HCT116 (cell line): ENCODE measurements at regions not wholly inside any gene's neighbourhood (a gene's known extent, or its start where the extent isn't known, plus 50 kb on each side); places are given as distances from the start of the nearest gene placed in this dataset.

Source experiments
- ATAC-seq: fragments of 200-7000 bp; cut with Tn5 transposase; 2 replicates; pipeline ENCODE4 v1.9.1; 2020; ENCODE audit warnings: mild to moderate bottlenecking, moderate library complexity
- BruUV-seq: library from RNA; stranded (reverse); fragments of 400-500 nt; replicated peaks from 2 replicates; lab custom pipeline; 2021; lab: Mats Ljungman, UMichigan
- CTCF ChIA-PET: fragments of 300-600 bp; sonication (Branson Sonifier 250); formaldehyde crosslinking; loops from one replicate; lab custom pipeline; 2021; ENCODE audit warnings: antibody characterized with exemption; lab: Charles Lee
- POLR2A ChIA-PET: fragments of 300-600, 350-600 bp; sonication (Branson Sonifier 250); formaldehyde crosslinking; loops from one replicate; lab custom pipeline; 2021; ENCODE audit warnings: antibody characterized with exemption; lab: Charles Lee
- RAD21 ChIA-PET, 2 experiments: fragments of 300-600 bp; sonication (Branson Sonifier 250); formaldehyde crosslinking; loops; one replicate each; lab custom pipeline; 2023; ENCODE audit warnings: low total read pairs in 2 of 2; ENCODE audit not compliant: uncharacterized antibody in 2 of 2, unreplicated experiment in 2 of 2, low non-redundant PET in 1 of 2; lab: Charles Lee
- DNase-seq: peaks from one replicate; pipeline ENCODE4 v3.0.0-alpha.2; 2010; ENCODE audit warnings: low read depth, low spot score
- H2AFZ ChIP-seq: fragments of 200-600 bp; shearing (Covaris generic), sonication (generic); 2 replicates; pipeline ENCODE4 v1.6.1; 2017; ENCODE audit warnings: low read depth, mixed run types, mixed read lengths, antibody characterized with exemption, low read length; ENCODE audit not compliant: poor library complexity, severe bottlenecking
- H3K27ac ChIP-seq: 2 replicates; pipeline ENCODE4 v1.5.1; 2012; ENCODE audit warnings: low read depth, low read length
- H3K27me3 ChIP-seq: fragments of 200-600 bp; sonication (generic); 2 replicates; pipeline ENCODE4 v1.6.1; 2016; ENCODE audit warnings: mixed run types, low read length, mixed read lengths; ENCODE audit not compliant: insufficient read depth
- H3K36me3 ChIP-seq, 2 experiments: fragments of 200-500 bp in 1 of 2; fragments of 200-600 bp in 1 of 2; sonication (Bioruptor generic) in 1 of 2; sonication (generic) in 1 of 2; 2 replicates each; pipeline versions ENCODE4 v1.5.1 to v1.6.1; 2014 to 2016; ENCODE audit warnings: low read length in 2 of 2, inconsistent platforms in 1 of 2, mixed read lengths in 1 of 2, mixed run types in 1 of 2; ENCODE audit not compliant: insufficient read depth in 2 of 2, control insufficient read depth in 1 of 2
- H3K4me1 ChIP-seq, 2 experiments: fragments of 200-600 bp in 1 of 2; sonication (generic) in 1 of 2; 2 replicates each; pipeline versions ENCODE4 v1.5.1 to v1.6.1; 2012 to 2017; ENCODE audit warnings: low read length in 2 of 2, inconsistent platforms in 1 of 2, mild to moderate bottlenecking in 1 of 2, mixed read lengths in 1 of 2, mixed run types in 1 of 2, moderate library complexity in 1 of 2; ENCODE audit not compliant: insufficient read depth in 2 of 2, control insufficient read depth in 1 of 2
- H3K4me2 ChIP-seq: fragments of 200-600 bp; sonication (generic); 2 replicates; pipeline ENCODE4 v1.6.1; 2017; ENCODE audit warnings: mixed run types, low read length, mixed read lengths
- H3K4me3 ChIP-seq, 2 experiments: fragments of 200-600 bp in 1 of 2; sonication (generic) in 1 of 2; replicated peaks in 1 of 2; 2 replicates each; pipeline ENCODE4 v1.5.1; 2011 to 2016; ENCODE audit warnings: low read length in 2 of 2, control low read depth in 1 of 2, low read depth in 1 of 2, mild to moderate bottlenecking in 1 of 2, mixed read lengths in 1 of 2, mixed run types in 1 of 2
- H3K79me2 ChIP-seq: fragments of 200-600 bp; sonication (generic); 2 replicates; pipeline ENCODE4 v1.6.1; 2017; ENCODE audit warnings: mild to moderate bottlenecking, mixed run types, low read length, moderate library complexity, mixed read lengths; ENCODE audit not compliant: insufficient read depth
- H3K9ac ChIP-seq: fragments of 200-600 bp; sonication (generic); 2 replicates; pipeline ENCODE4 v1.6.1; 2016; ENCODE audit warnings: low read length, mixed read lengths
- H3K9me2 ChIP-seq: fragments of 200-600 bp; sonication (generic), shearing (Covaris generic); 2 replicates; pipeline ENCODE4 v1.6.1; 2017; ENCODE audit warnings: mixed run types, mild to moderate bottlenecking, moderate library complexity; ENCODE audit not compliant: insufficient read depth
- H3K9me3 ChIP-seq, 2 experiments: fragments of 200-500 bp in 1 of 2; fragments of 200-600 bp in 1 of 2; sonication (Bioruptor generic) in 1 of 2; sonication (generic) in 1 of 2; 2 replicates each; pipeline ENCODE4 v1.6.1; 2014 to 2017; ENCODE audit warnings: low read length in 2 of 2, mixed read lengths in 2 of 2, inconsistent platforms in 1 of 2, low read depth in 1 of 2, mild to moderate bottlenecking in 1 of 2, mixed run types in 1 of 2, moderate library complexity in 1 of 2; ENCODE audit not compliant: control insufficient read depth in 1 of 2, insufficient read depth in 1 of 2
- H4K20me1 ChIP-seq: fragments of 200-600 bp; sonication (generic), shearing (Covaris generic); 2 replicates; pipeline ENCODE4 v1.6.1; 2017; ENCODE audit warnings: mixed run types, mild to moderate bottlenecking, moderate library complexity; ENCODE audit not compliant: insufficient read depth
- CEBPB ChIP-seq: IDR thresholded peaks from 2 replicates; pipeline ENCODE4 v1.6.1; 2012; ENCODE audit warnings: low read depth
- EGR1 ChIP-seq: IDR thresholded peaks from 2 replicates; pipeline ENCODE4 v1.6.1; 2012; ENCODE audit warnings: low read depth
- EZH2 ChIP-seq: fragments of 200-600 bp; sonication (generic); IDR thresholded peaks from 2 replicates; pipeline ENCODE4 v1.6.1; 2017; ENCODE audit warnings: antibody characterized with exemption, mixed run types
- EZH2phosphoT487 ChIP-seq: fragments of 200-600 bp; IDR thresholded peaks from 2 replicates; pipeline ENCODE4 v1.6.1; 2018; ENCODE audit warnings: antibody characterized with exemption, borderline replicate concordance
- FOSL1 ChIP-seq: IDR thresholded peaks from 2 replicates; pipeline ENCODE4 v1.6.1; 2012; ENCODE audit warnings: low read depth
- JUND ChIP-seq: IDR thresholded peaks from 2 replicates; pipeline ENCODE4 v1.6.1; 2012
- POLR2A ChIP-seq: IDR thresholded peaks from 2 replicates; pipeline ENCODE4 v1.7.0; 2011; ENCODE audit warnings: borderline replicate concordance; ENCODE audit not compliant: insufficient read depth, insufficient read length; ENCODE audit errors: extremely low read depth
- POLR2AphosphoS5 ChIP-seq: IDR thresholded peaks from 2 replicates; pipeline ENCODE4 v1.6.1; 2011; ENCODE audit warnings: mild to moderate bottlenecking, low read depth, low read length, moderate library complexity
- SIN3A ChIP-seq: IDR thresholded peaks from 2 replicates; pipeline ENCODE4 v1.6.1; 2012; ENCODE audit warnings: low read depth
- SP1 ChIP-seq: IDR thresholded peaks from 2 replicates; pipeline ENCODE4 v1.6.1; 2012; ENCODE audit warnings: low read depth
- SRF ChIP-seq: IDR thresholded peaks from 2 replicates; pipeline ENCODE4 v1.6.1; 2012; ENCODE audit warnings: low read depth
- intact Hi-C: fragments of 100-400 bp; cut with micrococcal nuclease; formaldehyde crosslinking; loops from 2 replicates; pipeline ENCODE4 v1.10.0; 2022

DNA sequence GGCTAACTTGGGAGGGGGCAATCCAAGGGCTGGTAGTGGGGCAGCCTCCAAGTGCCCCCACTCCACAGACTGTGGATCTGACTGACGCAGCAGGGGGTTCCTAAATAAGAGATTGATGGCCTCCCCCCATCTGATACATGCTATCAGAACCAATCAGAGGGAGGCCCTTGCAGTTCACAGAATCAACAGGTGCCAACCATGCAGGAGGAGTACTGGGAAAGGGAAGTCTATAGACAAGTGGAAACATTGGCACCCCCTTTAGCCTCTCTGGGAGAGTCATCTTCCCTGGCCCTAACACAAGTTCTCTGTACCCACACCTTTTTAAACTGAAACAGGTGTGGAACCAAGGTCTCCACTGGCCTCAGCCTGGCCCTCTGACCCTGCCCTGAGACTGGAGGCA lies 145.8 kb downstream of the OR2B2 start (continued):
- TF ChIP-seq EZH2phosphoT487 (no peak), EZH2 (no peak), EGR1 (no peak), FOSL1 (no peak), SP1 (no peak), CEBPB (no peak)
- TF ChIP-seq, all 23 proteins: peak for 0

DNA sequence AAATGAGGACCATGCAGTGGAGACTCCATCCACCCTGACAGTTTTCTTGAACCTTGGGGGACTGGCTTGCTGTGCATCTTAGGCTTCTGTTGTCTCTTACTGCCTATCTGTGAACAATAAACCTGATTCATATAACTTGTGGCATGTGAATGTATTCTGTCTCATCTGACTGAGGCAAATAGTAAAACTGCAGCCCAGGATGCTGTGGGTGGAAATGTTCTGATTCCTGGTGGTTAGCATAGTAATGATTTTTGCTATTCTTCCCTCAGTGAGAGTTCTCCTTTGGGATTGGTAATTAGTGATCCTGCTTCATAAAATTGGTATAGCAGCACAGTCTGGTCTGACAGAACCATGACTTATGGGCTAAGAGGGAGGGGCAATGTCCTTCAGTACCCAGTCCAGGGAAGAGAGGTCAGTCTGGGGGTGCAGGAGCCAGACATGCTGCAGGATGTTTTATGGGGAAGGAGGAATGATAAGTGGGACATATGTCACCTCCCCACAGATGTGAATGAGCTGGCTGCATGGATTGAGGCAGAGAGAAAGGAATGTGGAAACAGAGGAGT lies 147.1 kb downstream of the OR2B2 start:
- RAD21 ChIA-PET = interaction anchor here in 1 of 2 experiments (0.9 kb wide), 1 partner anchor 13 kb away, joined by 3 read pairs; no protein-coding TSS in a partner anchor
- no peaks in the 10 kb centered on the region for H3K36me3 ChIP-seq
- H3K27me3 ChIP-seq = no peaks in the 10 kb centered on the region
- no peaks in the 10 kb centered on the region for H4K20me1 ChIP-seq
- BruUV-seq = no TSS peak
- no peak for TF ChIP-seq SRF
- no peak for TF ChIP-seq CEBPB
- no peak for TF ChIP-seq JUND
- TF ChIP-seq POLR2AphosphoS5 = no peak
- no peak for TF ChIP-seq POLR2A
- no peak for TF ChIP-seq EGR1
- TF ChIP-seq SIN3A = no peak
- no peak overlapping the region for H3K4me3 ChIP-seq
- H3K9me3 ChIP-seq = no peaks in the 10 kb centered on the region
- intact Hi-C loops = no loop called here
- H3K4me1 ChIP-seq = peaks cover 0 to 5% of the 10 kb centered on the region in 2 experiments; a peak in 1 of 4 replicates
- no peak overlapping the region for H3K9ac ChIP-seq
- H3K9me2 ChIP-seq = no peaks in the 10 kb centered on the region
- ATAC-seq = no peak
- no peak for DNase-seq
- H3K79me2 ChIP-seq = no peaks in the 10 kb centered on the region
- POLR2A ChIA-PET = no interaction called here
- no peak overlapping the region for H3K4me2 ChIP-seq
- CTCF ChIA-PET = interaction anchor here (0.7 kb wide), 1 partner anchor 13 kb away, joined by 3 read pairs; no protein-coding TSS in a partner anchor
- no peak overlapping the region for H2AFZ ChIP-seq
- no peak overlapping the region for H3K27ac ChIP-seq
